NB4 (cell line): ENCODE measurements at regions not wholly inside any gene's neighbourhood (a gene's known extent, or its start where the extent isn't known, plus 50 kb on each side); places are given as distances from the start of the nearest gene placed in this dataset.

Experiments
- DNase-seq: peaks from one replicate; pipeline ENCODE4 v3.0.0; 2010; ENCODE audit warnings: low read depth
- H3K4me3 ChIP-seq: one replicate; pipeline ENCODE4 v1.5.1; 2011; ENCODE audit warnings: mild to moderate bottlenecking, low read depth, low read length, moderate library complexity
- CTCF ChIP-seq: IDR thresholded peaks from one replicate; pipeline ENCODE4 v1.5.1; 2012; ENCODE audit warnings: low read depth, low read length
- MAX ChIP-seq: IDR thresholded peaks from 2 replicates; pipeline ENCODE4 v1.6.1; 2011; ENCODE audit warnings: low read depth, low read length
- MYC ChIP-seq: IDR thresholded peaks from 2 replicates; pipeline ENCODE4 v1.6.1; 2011; ENCODE audit warnings: low read depth, low read length
- POLR2A ChIP-seq: IDR thresholded peaks from 2 replicates; pipeline ENCODE4 v1.6.1; 2011; ENCODE audit warnings: mild to moderate bottlenecking; ENCODE audit not compliant: insufficient read length; ENCODE audit errors: extremely low read depth

DNA sequence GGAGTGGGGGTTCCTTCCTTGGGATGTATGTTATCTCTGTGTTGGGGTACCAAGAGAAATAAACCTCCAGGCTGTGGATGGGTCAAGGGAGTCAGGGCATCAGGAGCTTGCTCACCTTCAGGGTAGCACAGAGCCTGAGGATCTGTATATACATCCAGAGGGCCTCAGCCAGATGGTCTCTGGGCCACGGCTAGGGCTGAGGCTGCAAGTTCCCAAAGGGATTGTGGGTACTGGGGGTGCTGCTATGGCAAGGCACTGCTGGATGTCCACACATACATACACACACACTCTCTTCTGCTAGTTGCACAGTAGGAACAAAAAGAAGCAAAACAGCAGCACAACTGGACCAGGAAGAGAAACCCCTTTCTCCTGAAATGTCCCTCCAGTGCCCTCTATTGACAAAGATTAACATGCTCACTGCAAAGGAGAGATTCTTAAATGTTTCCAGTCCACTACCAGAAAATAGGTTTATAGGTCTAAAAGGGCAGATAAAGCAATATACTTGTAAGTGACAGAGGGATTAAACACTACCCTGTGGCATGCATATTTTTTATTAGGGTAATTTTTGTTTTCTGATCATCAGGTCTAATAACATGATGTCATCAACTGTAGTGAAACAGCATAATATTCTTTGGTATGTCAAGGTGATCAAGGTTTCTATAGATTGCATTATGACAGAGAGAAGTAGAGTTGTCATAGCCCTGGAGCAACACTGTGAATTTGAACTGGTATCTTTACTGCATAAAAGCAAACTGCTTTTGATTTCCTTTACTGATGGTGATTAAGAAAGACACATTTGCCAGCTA is 56.3 kb upstream of the KCNN2 start:
- TF ChIP-seq POLR2A (no peak), CTCF (peak; percentile 39)
- no peak overlapping the region for H3K4me3 ChIP-seq
- DNase-seq: peak; percentile 28

- no peak for DNase-seq
- no peak overlapping the region for H3K4me3 ChIP-seq
- TF ChIP-seq MYC (no peak), CTCF (no peak), POLR2A (no peak), MAX (no peak)
These were observed 53.9 kb upstream of the KCNN2 start for GRCh38 chr5:114308017-114308416.

DNA sequence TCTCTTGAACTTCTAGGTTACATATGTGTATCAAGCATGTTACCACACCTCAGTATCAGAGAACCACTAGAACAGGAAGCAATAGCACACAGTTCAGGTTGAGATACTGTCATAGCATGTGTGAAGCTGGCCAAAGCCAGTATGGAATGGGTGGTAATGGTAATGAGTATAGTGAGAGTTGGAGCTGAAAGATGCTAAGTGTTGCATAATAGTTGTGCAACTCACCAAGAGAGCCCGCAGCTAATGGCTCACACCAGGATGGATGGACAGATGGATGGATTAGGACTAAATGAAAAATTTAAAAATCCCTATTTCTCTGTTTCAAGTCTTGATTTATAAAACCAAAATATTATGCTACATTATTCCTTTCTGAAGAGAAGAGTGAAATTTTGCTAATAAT is 53.4 kb upstream of the KCNN2 start:
- TF ChIP-seq POLR2A: no peak
- no peak for TF ChIP-seq CTCF
- TF ChIP-seq MAX: no peak
- no peak for TF ChIP-seq MYC
- no peak overlapping the region for H3K4me3 ChIP-seq
- peak; percentile 28 for DNase-seq

DNA sequence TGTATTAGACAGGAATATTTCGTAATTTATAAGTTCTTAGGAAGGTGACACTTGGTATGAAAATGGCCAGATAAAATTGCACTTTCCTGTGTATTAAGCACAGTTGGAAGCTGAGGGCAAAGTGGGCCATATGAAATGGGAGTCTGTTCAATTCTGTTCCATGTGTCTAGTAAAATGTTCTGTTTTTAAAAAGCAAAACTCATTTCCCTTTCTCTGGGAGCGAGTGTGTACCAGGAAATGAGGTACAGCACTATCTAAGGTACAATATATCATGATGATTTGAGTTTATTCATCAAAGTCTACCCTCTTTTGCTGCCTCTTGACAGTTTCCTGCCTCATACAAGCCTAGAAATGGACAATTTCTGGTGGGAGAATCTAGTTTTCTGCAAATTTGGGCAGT is 51.2 kb upstream of the KCNN2 start:
- no peak overlapping the region for H3K4me3 ChIP-seq
- DNase-seq: no peak
- no peak for TF ChIP-seq MAX
- no peak for TF ChIP-seq CTCF
- no peak for TF ChIP-seq POLR2A
- no peak for TF ChIP-seq MYC

DNA sequence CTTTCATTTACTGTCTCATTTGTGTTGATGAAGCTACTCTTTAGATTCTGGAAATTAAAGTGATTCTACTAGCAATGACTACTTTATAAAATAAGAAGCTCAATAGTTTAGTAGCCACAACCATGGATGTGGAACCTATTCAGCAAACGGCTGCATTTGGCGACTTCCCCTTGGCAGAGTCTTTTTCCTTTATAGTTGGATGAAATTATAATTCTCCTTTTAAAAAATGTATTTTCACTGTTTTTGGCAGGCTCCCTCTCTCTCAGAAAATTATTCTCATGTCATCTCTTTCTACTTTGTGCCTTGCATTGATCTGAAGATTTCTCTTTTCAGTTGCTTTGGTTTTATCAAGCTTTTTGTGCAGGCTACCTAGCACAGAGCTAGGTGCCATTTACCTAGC is 50.6 kb upstream of the KCNN2 start:
- TF ChIP-seq POLR2A (no peak), MAX (no peak), MYC (no peak), CTCF (no peak)
- no peak for DNase-seq
- no peak overlapping the region for H3K4me3 ChIP-seq

GRCh38 chr5:114311968-114312367 is 49.9 kb upstream of the KCNN2 start:
- TF ChIP-seq POLR2A: no peak
- TF ChIP-seq MAX: no peak
- TF ChIP-seq MYC: no peak
- no peak overlapping the region for H3K4me3 ChIP-seq
- DNase-seq: no peak
